ENCODE measurements at regions not wholly inside any gene's neighbourhood (a gene's known extent, or its start where the extent isn't known, plus 50 kb on each side); places are given as distances from the start of the nearest gene placed in this dataset.

DNA sequence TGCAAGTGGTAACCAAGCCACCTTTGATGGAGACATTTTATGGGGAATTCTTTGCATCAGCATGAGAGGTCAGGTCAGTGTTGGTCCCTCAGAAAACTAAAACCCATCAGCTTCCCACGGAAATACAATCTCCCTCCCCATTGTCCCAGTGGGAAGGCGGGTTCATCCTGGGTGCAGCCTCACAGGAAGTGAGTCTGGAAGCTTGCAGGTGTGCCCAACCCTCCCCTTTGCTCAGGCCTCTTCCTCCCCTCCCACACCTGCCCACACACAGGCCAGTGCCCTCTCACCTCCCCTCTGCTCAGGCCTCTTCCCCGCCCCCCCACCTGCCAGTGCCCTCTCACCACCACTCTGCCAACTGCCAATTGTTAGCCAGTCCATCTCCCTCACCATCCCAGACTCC, 166.8 kb upstream of the RAB6C start:
- no peak overlapping the region for H3K4me3 ChIP-seq (ENCODE audit: control insufficient read depth, low read depth, low read length)
- DNase-seq (ENCODE audit: low read depth), result no peak
- TF ChIP-seq, protein P1, sequence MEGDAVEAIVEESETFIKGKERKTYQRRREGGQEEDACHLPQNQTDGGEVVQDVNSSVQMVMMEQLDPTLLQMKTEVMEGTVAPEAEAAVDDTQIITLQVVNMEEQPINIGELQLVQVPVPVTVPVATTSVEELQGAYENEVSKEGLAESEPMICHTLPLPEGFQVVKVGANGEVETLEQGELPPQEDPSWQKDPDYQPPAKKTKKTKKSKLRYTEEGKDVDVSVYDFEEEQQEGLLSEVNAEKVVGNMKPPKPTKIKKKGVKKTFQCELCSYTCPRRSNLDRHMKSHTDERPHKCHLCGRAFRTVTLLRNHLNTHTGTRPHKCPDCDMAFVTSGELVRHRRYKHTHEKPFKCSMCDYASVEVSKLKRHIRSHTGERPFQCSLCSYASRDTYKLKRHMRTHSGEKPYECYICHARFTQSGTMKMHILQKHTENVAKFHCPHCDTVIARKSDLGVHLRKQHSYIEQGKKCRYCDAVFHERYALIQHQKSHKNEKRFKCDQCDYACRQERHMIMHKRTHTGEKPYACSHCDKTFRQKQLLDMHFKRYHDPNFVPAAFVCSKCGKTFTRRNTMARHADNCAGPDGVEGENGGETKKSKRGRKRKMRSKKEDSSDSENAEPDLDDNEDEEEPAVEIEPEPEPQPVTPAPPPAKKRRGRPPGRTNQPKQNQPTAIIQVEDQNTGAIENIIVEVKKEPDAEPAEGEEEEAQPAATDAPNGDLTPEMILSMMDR (IDR thresholded peaks at IDR 0.05; ENCODE audit: control insufficient read depth, insufficient read depth, low read depth, low read length, missing control alignments), result no peak

DNA sequence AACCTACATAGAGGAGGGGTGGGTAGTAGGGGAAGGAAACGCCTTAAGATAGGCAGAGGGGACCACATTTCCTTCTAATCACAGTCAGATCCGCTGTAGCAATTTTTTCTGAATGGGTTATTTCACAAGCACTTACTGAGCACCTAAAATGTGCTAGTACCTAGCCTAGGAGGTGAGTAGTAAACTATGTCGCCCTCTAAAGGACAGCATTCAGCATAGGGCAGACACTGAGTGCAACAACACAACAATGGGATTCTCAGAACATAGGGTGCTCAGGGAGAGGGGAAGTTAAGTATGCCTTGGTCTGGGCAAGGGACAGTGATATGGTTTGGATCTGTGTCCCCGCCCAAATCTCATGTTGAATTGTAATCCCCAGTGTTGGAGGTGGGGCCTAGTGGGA, 166.1 kb upstream of the RAB6C start:
- TF ChIP-seq, protein P1 (IDR thresholded peaks at IDR 0.05; ENCODE audit: control insufficient read depth, insufficient read depth, low read depth, low read length, missing control alignments), result no peak
- H3K4me3 ChIP-seq (ENCODE audit: control insufficient read depth, low read depth, low read length), result no peak overlapping the region
- DNase-seq (ENCODE audit: low read depth), result no peak

DNA sequence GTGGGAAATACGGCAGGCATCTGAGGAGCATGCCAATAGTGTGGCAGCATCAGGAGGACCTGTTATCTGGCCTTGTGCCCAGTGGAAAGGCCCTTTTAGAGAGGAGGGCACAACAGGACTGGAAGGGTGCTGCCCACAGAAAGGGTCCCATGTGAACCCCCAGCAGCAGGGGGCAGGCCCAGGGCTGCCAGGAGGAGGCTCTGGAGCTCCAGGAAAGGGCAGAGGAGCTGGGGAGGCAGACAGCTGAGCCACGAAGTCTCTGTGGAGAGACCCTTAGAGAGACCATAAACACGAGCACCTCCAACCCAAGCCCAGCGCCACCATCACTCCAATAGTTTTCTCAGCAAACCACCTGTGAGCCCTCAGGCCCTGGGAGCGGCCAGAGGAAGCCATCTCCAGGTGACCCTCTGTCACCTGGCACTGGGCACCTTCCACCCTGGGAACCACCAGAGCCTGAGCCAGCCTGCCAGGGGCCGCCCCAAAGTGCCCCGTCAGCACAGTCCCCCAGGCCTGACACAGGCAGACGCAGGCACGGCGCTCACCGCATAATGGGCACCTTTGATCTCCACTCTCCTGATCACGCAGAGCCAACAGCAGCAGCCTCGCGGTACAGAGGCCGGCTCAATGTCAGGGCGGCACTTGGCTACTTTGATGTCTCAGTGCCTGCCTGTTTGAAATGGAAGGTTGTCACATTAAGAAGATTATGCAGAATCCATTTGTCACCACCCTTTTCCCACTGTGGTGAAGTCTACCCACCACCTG, 162.5 kb upstream of the RAB6C start:
- no peak for DNase-seq (ENCODE audit: low read depth)
- TF ChIP-seq, protein P1 (IDR thresholded peaks at IDR 0.05; ENCODE audit: control insufficient read depth, insufficient read depth, low read depth, low read length, missing control alignments), result no peak
- H3K4me3 ChIP-seq (ENCODE audit: control insufficient read depth, low read depth, low read length), result no peak overlapping the region

DNA sequence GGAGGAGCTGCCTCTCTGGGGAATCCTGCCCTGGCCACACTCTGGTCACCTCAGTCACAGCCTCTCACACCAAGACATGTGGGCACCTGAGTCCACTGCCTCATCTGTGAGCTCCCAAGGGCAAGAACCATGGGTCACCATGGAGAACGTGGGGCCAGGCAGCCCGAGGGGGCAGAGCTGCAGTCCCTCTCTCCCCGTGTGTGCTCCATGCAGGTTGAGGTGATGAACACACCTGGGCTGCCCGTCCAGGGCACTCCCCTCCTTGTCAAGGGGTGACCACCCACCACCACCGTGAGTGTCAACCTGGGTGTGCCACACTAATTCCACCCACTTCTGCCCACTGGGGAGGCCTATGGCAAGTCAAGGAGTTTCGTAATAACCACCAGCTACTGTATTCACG, 159.6 kb upstream of the RAB6C start:
- TF ChIP-seq, protein P1 (IDR thresholded peaks at IDR 0.05; ENCODE audit: control insufficient read depth, insufficient read depth, low read depth, low read length, missing control alignments), result no peak
- DNase-seq (ENCODE audit: low read depth), result no peak
- H3K4me3 ChIP-seq (ENCODE audit: control insufficient read depth, low read depth, low read length), result no peak overlapping the region

DNA sequence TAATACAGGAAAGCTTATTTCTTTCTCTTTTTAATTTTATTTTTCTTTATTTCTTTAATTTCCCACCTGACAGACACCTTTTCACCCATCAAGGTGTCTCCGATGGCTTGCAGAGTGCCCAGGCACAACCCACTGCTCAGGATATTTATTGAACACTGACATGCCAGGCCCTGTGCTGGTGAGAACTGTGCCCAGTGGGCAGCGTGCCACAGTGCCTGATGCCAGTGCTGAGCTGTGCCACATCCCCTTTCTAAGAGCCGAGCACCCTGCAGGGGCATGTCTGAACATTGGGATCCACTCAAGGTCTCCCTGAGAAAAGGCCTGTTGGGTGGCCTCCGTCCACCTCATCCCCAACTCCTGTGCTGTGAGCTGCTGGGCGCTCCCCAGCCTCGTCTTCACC, 158.6 kb upstream of the RAB6C start:
- no peak for DNase-seq (ENCODE audit: low read depth)
- TF ChIP-seq, protein P1 (IDR thresholded peaks at IDR 0.05; ENCODE audit: control insufficient read depth, insufficient read depth, low read depth, low read length, missing control alignments), result no peak
- no peak overlapping the region for H3K4me3 ChIP-seq (ENCODE audit: control insufficient read depth, low read depth, low read length)

DNA sequence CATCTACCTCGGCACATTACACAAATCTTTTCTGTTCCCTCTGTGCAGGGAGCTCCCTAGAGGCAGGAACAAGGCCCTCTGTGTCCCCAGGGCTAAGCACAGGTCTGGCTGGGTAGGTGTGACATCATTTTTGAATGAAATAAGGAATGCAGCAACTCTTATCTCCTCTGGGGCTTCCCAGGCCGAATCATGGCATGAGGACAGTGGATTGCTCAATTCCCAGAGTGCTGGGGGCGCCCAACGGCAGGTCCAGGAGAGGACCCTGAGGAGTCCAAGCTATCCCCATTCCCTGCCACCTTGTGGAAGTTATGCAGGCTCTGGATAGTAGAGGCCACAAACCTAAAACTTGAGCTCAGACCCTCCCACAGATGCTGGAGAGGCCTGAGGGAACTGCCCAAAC, 158.0 kb upstream of the RAB6C start:
- TF ChIP-seq, protein P1 (IDR thresholded peaks at IDR 0.05; ENCODE audit: control insufficient read depth, insufficient read depth, low read depth, low read length, missing control alignments), result no peak
- no peak overlapping the region for H3K4me3 ChIP-seq (ENCODE audit: control insufficient read depth, low read depth, low read length)
- no peak for DNase-seq (ENCODE audit: low read depth)
